OCI-LY1 (cell line): ENCODE measurements at regions not wholly inside any gene's neighbourhood (a gene's known extent, or its start where the extent isn't known, plus 50 kb on each side); places are given as distances from the start of the nearest gene placed in this dataset.

Experiments
- EZH2 ChIP-seq: fragments of 200-600 bp; sonication (generic), shearing (Covaris generic); IDR thresholded peaks from 2 replicates; pipeline ENCODE4 v1.8.0; 2017; ENCODE audit warnings: borderline replicate concordance, mixed run types, mild to moderate bottlenecking, antibody characterized with exemption, low read length, moderate library complexity, mixed read lengths
- TF ChIP-seq, protein P1 (sequence below): fragments of 200-600 bp; sonication (generic), shearing (Covaris generic); IDR thresholded peaks from 2 replicates; pipeline ENCODE4 v1.5.1; 2017; ENCODE audit warnings: mild to moderate bottlenecking, antibody characterized with exemption, low read length, moderate library complexity, mixed read lengths

DNA sequence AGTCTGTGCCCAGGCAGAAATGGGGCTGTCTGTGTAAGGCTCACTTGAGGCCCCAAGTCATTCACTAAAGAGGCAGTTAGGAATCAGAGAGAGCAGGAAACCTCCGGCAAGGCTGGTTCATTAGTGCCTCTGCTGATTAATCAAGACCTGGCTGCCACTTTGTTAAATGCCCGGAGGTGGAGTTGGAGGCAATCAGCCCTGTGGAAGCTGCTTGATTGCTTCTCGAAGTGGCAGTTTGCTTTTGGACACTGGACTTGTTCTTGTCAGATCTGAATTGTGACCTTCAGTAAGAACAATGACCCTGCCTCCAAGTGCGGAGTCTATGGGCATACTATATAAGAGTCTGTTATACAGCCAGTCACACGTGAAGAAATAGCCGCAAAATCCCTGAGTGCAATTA, 183.9 kb upstream of the LINC00305 start:
- TF ChIP-seq, protein P1, sequence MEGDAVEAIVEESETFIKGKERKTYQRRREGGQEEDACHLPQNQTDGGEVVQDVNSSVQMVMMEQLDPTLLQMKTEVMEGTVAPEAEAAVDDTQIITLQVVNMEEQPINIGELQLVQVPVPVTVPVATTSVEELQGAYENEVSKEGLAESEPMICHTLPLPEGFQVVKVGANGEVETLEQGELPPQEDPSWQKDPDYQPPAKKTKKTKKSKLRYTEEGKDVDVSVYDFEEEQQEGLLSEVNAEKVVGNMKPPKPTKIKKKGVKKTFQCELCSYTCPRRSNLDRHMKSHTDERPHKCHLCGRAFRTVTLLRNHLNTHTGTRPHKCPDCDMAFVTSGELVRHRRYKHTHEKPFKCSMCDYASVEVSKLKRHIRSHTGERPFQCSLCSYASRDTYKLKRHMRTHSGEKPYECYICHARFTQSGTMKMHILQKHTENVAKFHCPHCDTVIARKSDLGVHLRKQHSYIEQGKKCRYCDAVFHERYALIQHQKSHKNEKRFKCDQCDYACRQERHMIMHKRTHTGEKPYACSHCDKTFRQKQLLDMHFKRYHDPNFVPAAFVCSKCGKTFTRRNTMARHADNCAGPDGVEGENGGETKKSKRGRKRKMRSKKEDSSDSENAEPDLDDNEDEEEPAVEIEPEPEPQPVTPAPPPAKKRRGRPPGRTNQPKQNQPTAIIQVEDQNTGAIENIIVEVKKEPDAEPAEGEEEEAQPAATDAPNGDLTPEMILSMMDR, result no peak
- no peak for TF ChIP-seq EZH2
